ENCODE measurements at regions not wholly inside any gene's neighbourhood (a gene's known extent, or its start where the extent isn't known, plus 50 kb on each side); places are given as distances from the start of the nearest gene placed in this dataset.

- H3K9me3 ChIP-seq (ENCODE audit: low read length) = peaks cover 13% of the 10 kb centered on the region
- ATAC-seq (no peak), DNase-seq (ENCODE audit: low spot score) (no peak), FAIRE-seq (no peak)
- intact Hi-C loops (cut with micrococcal nuclease; ENCODE audit: unreplicated experiment) (no loop called here), in situ Hi-C loops (cut with HindIII; ENCODE audit: extremely low pct_ligation_motif_present, low pct_unique_long_range_greater_than_20kb) (no loop called here)
- TF ChIP-seq MAFK (conservative IDR thresholded peaks at IDR 0.05 in 1 of 2, IDR thresholded peaks at IDR 0.05 in 1 of 2; ENCODE audit: low read length in 2 of 2) (peak; percentile 88 to 95), MEIS2 (CRISPR knock-in tag; IDR thresholded peaks at IDR 0.05) (no peak), MAFF (IDR thresholded peaks at IDR 0.05; ENCODE audit: low read depth, low read length) (peak; percentile 91)
- POLR2A ChIA-PET = no interaction called here
- H4K20me1 ChIP-seq (ENCODE audit: insufficient read depth, low read length) = no peaks in the 10 kb centered on the region
- H3K36me3 ChIP-seq (replicated peaks in 1 of 2; ENCODE audit: control insufficient read depth in 1 of 2, insufficient read depth in 2 of 2, low read length in 2 of 2) = no peaks in the 10 kb centered on the region
- H3K4me1 ChIP-seq (ENCODE audit: insufficient read depth, low read length) = no peaks in the 10 kb centered on the region
- CTCF ChIA-PET (ENCODE audit: low intra/inter-chr PET ratio, low total read pairs) = no interaction called here
- no peak overlapping the region for H3K4me3 ChIP-seq (replicated peaks in 1 of 3; ENCODE audit: insufficient read depth in 1 of 3, low read depth in 2 of 3, low read length in 3 of 3)
- H2AFZ ChIP-seq (ENCODE audit: low read length) = no peak overlapping the region
- no peaks in the 10 kb centered on the region for H3K27me3 ChIP-seq (ENCODE audit: control insufficient read depth in 1 of 2, insufficient read depth in 2 of 2, low read length in 2 of 2)
- no peak overlapping the region for H3K9ac ChIP-seq (ENCODE audit: insufficient read depth, low read depth, low read length)
- WGBS (ENCODE audit: low lambda C conversion rate) = 3% methylated on average over 2 of the region's 2 CpGs
- no peaks in the 10 kb centered on the region for H3K79me2 ChIP-seq (ENCODE audit: insufficient read depth, low read length)
- H3K27ac ChIP-seq (ENCODE audit: extremely low read length, insufficient read depth, low read length) = no peak overlapping the region
- H3K4me2 ChIP-seq (ENCODE audit: low read depth, low read length) = no peak overlapping the region
- BruUV-seq (replicated peaks) = no TSS peak
Measured at GRCh38 chr9:80893190-80893589, 796.2 kb downstream of the TLE1 start.

DNA sequence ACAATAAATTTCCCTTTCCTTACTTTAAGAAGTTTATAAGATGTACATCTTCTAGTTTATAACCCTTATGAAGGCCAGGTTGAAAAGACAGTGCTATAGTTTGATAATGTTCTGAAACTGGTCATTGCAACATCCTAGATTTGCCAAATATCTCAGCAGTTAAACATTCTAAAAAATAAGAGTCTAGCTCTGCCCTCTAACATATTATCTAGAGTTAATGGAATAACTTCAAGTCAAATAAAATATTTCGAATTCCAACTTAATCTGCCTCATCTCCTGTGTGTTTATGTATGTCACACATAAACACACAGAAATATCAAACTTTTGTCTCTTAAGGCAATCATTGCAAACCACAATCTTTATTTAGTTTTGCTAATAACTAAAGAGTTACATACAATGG, 796.6 kb downstream of the TLE1 start:
- ATAC-seq (no peak), FAIRE-seq (no peak), DNase-seq (ENCODE audit: low spot score) (no peak)
- Histone ChIP-seq H3K9ac (ENCODE audit: insufficient read depth, low read depth, low read length) (no peak overlapping the region), H3K79me2 (ENCODE audit: insufficient read depth, low read length) (no peaks in the 10 kb centered on the region), H3K27me3 (ENCODE audit: control insufficient read depth in 1 of 2, insufficient read depth in 2 of 2, low read length in 2 of 2) (no peaks in the 10 kb centered on the region), H4K20me1 (ENCODE audit: insufficient read depth, low read length) (no peaks in the 10 kb centered on the region), H3K9me3 (ENCODE audit: low read length) (peaks cover 13% of the 10 kb centered on the region), H3K4me3 (replicated peaks in 1 of 3; ENCODE audit: insufficient read depth in 1 of 3, low read depth in 2 of 3, low read length in 3 of 3) (no peak overlapping the region), H3K4me1 (ENCODE audit: insufficient read depth, low read length) (no peaks in the 10 kb centered on the region), H3K27ac (ENCODE audit: extremely low read length, insufficient read depth, low read length) (no peak overlapping the region), H3K36me3 (replicated peaks in 1 of 2; ENCODE audit: control insufficient read depth in 1 of 2, insufficient read depth in 2 of 2, low read length in 2 of 2) (no peaks in the 10 kb centered on the region), H2AFZ (ENCODE audit: low read length) (no peak overlapping the region), H3K4me2 (ENCODE audit: low read depth, low read length) (no peak overlapping the region)
- TF ChIP-seq ARNTL (CRISPR knock-in tag; IDR thresholded peaks at IDR 0.05) (no peak), ZNF296 (CRISPR knock-in tag; conservative IDR thresholded peaks at IDR 0.05) (no peak)
- ChIA-PET CTCF (ENCODE audit: low intra/inter-chr PET ratio, low total read pairs) (no interaction called here), POLR2A (no interaction called here)
- no TSS peak for BruUV-seq (replicated peaks)
- intact Hi-C loops (cut with micrococcal nuclease; ENCODE audit: unreplicated experiment) = no loop called here
- in situ Hi-C loops (cut with HindIII; ENCODE audit: extremely low pct_ligation_motif_present, low pct_unique_long_range_greater_than_20kb) = no loop called here
- 0% methylated on average over 1 of the region's 1 CpG for WGBS (ENCODE audit: low lambda C conversion rate)
